Ovary (tissue), 7 donors: ENCODE measurements at regions not wholly inside any gene's neighbourhood (a gene's known extent, or its start where the extent isn't known, plus 50 kb on each side); places are given as distances from the start of the nearest gene placed in this dataset.

Experiments used
- DNase-seq, 5 donors: peaks; one replicate each; pipeline ENCODE4 v3.0.0-alpha.2; 2019 to 2020
- H3K27ac ChIP-seq, 2 donors: fragments of 200-600 bp; one replicate each; pipeline versions ENCODE4 v1.5.1 to v1.8.0; 2019 to 2022
- H3K27me3 ChIP-seq: fragments of 200-600 bp; one replicate; pipeline ENCODE4 v1.8.0; 2022
- H3K36me3 ChIP-seq: fragments of 200-600 bp; sonication (generic); one replicate; pipeline ENCODE4 v1.5.1; 2019
- H3K4me1 ChIP-seq: one replicate; pipeline ENCODE4 v1.8.1; 2013; ENCODE audit warnings: mild to moderate bottlenecking, moderate library complexity; ENCODE audit not compliant: insufficient read depth
- H3K4me3 ChIP-seq: fragments of 200-600 bp; sonication (generic); one replicate; pipeline ENCODE4 v1.5.1; 2017
- H3K9me3 ChIP-seq, 2 donors: fragments of 200-600 bp in 1 of 2; sonication (generic) in 1 of 2; one replicate each; pipeline versions ENCODE4 v1.5.1 to v1.8.1; 2013 to 2019; ENCODE audit warnings: mild to moderate bottlenecking in 1 of 2, moderate library complexity in 1 of 2
- EP300 ChIP-seq: sonication (generic); formaldehyde crosslinking; IDR thresholded peaks from one replicate; pipeline ENCODE4 v1.6.1; 2017; ENCODE audit warnings: antibody characterized with exemption
- POLR2A ChIP-seq: fragments of 450-650 bp; IDR thresholded peaks from one replicate; pipeline ENCODE4 v1.6.1; 2017; ENCODE audit warnings: antibody characterized with exemption, mild to moderate bottlenecking, moderate library complexity
- WGBS, 3 donors: extraction: QIAGEN DNeasy Blood & Tissue Kit in 1 of 3; methylation state at CpG; one replicate each; pipeline versions ENCODE4 v1.1.5 to v1.1.7; 2013 to 2017; 5-methylcytosine and 5-hydroxymethylcytosine counted together
- intact Hi-C, 4 donors: fragments of 100-400 bp; cut with DNase I; formaldehyde crosslinking; loops; one replicate each; pipeline versions ENCODE4 v1.11.0 to v1.15.1; 2022 to 2023
- TF ChIP-seq, protein P1 (sequence below), 3 donors: fragments of 450-650 bp in 2 of 3; fragments of 200-600 bp in 1 of 3; IDR thresholded peaks; one replicate each; pipeline versions ENCODE4 v1.5.1 to v1.8.0; 2016 to 2022; ENCODE audit warnings: antibody characterized with exemption in 3 of 3, mild to moderate bottlenecking in 1 of 3
- donor health status: DM: no; HTN: no; CAD: no; lungs with moderate emphysema.
- donor health status: DM: no; HTN: no; CAD: no.
- donor health status: Bipolar disorder and iron deficiency.
- donor health status: DM: no; HTN: no; CAD: no.
- donor health status: DM: yes; HTN: yes; CAD: no.

DNA sequence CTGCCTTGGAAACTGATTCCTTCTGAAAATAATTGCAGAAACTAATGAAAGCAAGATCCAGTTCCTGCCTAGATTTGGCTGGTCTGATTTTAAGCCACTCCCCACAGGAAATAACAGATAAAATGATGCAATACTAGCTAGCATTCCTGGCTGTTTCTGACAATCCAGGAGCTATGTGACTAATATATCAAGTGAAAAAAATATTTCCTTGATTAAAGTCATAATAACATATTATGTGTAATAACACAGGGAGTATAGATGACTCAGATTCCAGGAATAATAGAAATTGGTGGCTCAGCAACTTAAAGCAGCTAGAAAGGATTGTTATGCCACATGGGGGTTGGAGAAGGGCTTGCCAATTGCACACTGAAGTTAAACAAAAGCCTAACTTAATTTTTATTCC is 182.7 kb upstream of the SALL4 start:
- intact Hi-C loops: loop anchor here in 1 of 4 donors (10.0 kb wide), 1 partner anchor 340 kb away; no protein-coding TSS in a partner anchor
- H3K9me3 ChIP-seq: no peaks in the 10 kb centered on the region
- no peaks in the 10 kb centered on the region for H3K27me3 ChIP-seq
- H3K4me3 ChIP-seq: no peak overlapping the region
- H3K36me3 ChIP-seq: no peaks in the 10 kb centered on the region
- H3K27ac ChIP-seq: no peak overlapping the region
- no peak for TF ChIP-seq POLR2A
- TF ChIP-seq EP300: no peak
- no peak for DNase-seq
- no peaks in the 10 kb centered on the region for H3K4me1 ChIP-seq

- TF ChIP-seq EP300 (no peak), POLR2A (no peak)
- TF ChIP-seq, protein P1, sequence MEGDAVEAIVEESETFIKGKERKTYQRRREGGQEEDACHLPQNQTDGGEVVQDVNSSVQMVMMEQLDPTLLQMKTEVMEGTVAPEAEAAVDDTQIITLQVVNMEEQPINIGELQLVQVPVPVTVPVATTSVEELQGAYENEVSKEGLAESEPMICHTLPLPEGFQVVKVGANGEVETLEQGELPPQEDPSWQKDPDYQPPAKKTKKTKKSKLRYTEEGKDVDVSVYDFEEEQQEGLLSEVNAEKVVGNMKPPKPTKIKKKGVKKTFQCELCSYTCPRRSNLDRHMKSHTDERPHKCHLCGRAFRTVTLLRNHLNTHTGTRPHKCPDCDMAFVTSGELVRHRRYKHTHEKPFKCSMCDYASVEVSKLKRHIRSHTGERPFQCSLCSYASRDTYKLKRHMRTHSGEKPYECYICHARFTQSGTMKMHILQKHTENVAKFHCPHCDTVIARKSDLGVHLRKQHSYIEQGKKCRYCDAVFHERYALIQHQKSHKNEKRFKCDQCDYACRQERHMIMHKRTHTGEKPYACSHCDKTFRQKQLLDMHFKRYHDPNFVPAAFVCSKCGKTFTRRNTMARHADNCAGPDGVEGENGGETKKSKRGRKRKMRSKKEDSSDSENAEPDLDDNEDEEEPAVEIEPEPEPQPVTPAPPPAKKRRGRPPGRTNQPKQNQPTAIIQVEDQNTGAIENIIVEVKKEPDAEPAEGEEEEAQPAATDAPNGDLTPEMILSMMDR (IDR thresholded peaks at IDR 0.05): no peak
- intact Hi-C loops: loop anchor here in 1 of 4 donors (10.0 kb wide), 1 partner anchor 335 kb away; no protein-coding TSS in a partner anchor
- Histone ChIP-seq H3K27ac (no peak overlapping the region), H3K9me3 (no peaks in the 10 kb centered on the region), H3K36me3 (no peaks in the 10 kb centered on the region), H3K4me3 (no peak overlapping the region), H3K27me3 (no peaks in the 10 kb centered on the region), H3K4me1 (no peaks in the 10 kb centered on the region)
- 96 to 97% (median 96%) methylated on average over 11 of the region's 11 CpGs for WGBS, 3 donors
- DNase-seq: no peak
These were observed 178.0 kb upstream of the SALL4 start for GRCh38 chr20:51980277-51980676.

DNA sequence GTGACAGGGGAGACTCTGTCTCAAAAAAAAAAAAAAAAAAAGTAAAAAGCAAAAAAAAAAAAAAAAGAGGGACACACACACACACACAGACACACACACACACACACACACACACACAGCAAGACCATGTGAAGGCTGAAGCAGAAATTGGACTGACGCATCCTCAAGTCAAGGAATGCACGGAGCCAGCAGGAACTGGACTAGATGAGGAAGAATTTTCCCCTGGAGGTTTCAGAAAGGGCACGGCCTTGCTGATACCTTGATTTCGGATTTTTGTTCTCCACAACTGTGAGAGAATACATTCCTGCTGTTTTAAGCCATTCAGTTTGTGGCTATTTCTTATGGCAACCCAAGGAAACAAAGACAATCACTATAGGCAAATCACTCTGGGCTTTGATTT is 176.9 kb upstream of the SALL4 start:
- Histone ChIP-seq H3K4me1 (no peaks in the 10 kb centered on the region), H3K36me3 (no peaks in the 10 kb centered on the region), H3K27me3 (no peaks in the 10 kb centered on the region), H3K27ac (no peak overlapping the region), H3K9me3 (no peaks in the 10 kb centered on the region), H3K4me3 (no peak overlapping the region)
- TF ChIP-seq, protein P1 (IDR thresholded peaks at IDR 0.05): no peak
- no peak for TF ChIP-seq POLR2A
- TF ChIP-seq EP300: no peak
- no peak for DNase-seq
- WGBS, 3 donors: 90 to 93% (median 92%) methylated on average over 4 of the region's 4 CpGs
- intact Hi-C loops: no loop called here

- TF ChIP-seq POLR2A (no peak), EP300 (no peak)
- TF ChIP-seq, protein P1 (IDR thresholded peaks at IDR 0.05): no peak
- whole genome bisulfite sequencing, 3 donors: 78 to 91% (median 88%) methylated on average over 7 of the region's 7 CpGs
- Histone ChIP-seq H3K27me3 (no peaks in the 10 kb centered on the region), H3K4me1 (no peaks in the 10 kb centered on the region), H3K4me3 (no peak overlapping the region), H3K36me3 (no peaks in the 10 kb centered on the region), H3K27ac (no peak overlapping the region), H3K9me3 (no peaks in the 10 kb centered on the region)
- intact Hi-C loops: no loop called here
- DNase-seq: no peak
These were observed 175.8 kb upstream of the SALL4 start for GRCh38 chr20:51978070-51978501.

- intact Hi-C loops: no loop called here
- TF ChIP-seq POLR2A (no peak), EP300 (no peak)
- TF ChIP-seq, protein P1 (IDR thresholded peaks at IDR 0.05): no peak
- Histone ChIP-seq H3K4me1 (no peaks in the 10 kb centered on the region), H3K4me3 (no peak overlapping the region), H3K9me3 (no peaks in the 10 kb centered on the region), H3K27me3 (no peaks in the 10 kb centered on the region), H3K27ac (no peak overlapping the region), H3K36me3 (no peaks in the 10 kb centered on the region)
- WGBS, 3 donors: 78 to 90% (median 81%) methylated on average over 6 of the region's 6 CpGs
- DNase-seq: no peak
These were observed 169.7 kb upstream of the SALL4 start for GRCh38 chr20:51972056-51972455.
